GM19463 (cell line): ENCODE measurements at regions not wholly inside any gene's neighbourhood (a gene's known extent, or its start where the extent isn't known, plus 50 kb on each side); places are given as distances from the start of the nearest gene placed in this dataset.
"Not testable (repeated sequence)": the region's sequence is repeated elsewhere in the genome, so short reads cannot be mapped to it uniquely, and the experiment has no call there.

Experiments
- ATAC-seq: cut with Tn5 transposase; IDR thresholded peaks from one replicate; pipeline ENCODE4 v1.9.1; 2021; ENCODE audit warnings: mild to moderate bottlenecking, moderate library complexity; ENCODE audit not compliant: unreplicated experiment

- ATAC-seq: no peak
Measured at GRCh38 chr12:97711392-97711791, 248.8 kb downstream of the RMST start.

- no peak for ATAC-seq
Measured at GRCh38 chr12:97713270-97713669, 250.7 kb downstream of the RMST start.

- ATAC-seq: no peak
Measured at GRCh38 chr12:97714107-97714563, 251.5 kb downstream of the RMST start.

GRCh38 chr12:97716356-97716755 is 253.8 kb downstream of the RMST start:
- ATAC-seq: no peak

GRCh38 chr12:97723801-97724200 is 261.2 kb downstream of the RMST start:
- ATAC-seq: not testable (repeated sequence)

- ATAC-seq: no peak
Measured at GRCh38 chr12:97745406-97746101, 282.9 kb downstream of the RMST start.

- ATAC-seq: no peak
Measured at GRCh38 chr12:97748298-97748697, 285.7 kb downstream of the RMST start.

- no peak for ATAC-seq
Measured at GRCh38 chr12:97751704-97752103, 289.1 kb downstream of the RMST start.

- no peak for ATAC-seq
Measured at GRCh38 chr12:97752129-97752528, 289.5 kb downstream of the RMST start.

- ATAC-seq: no peak
Measured at GRCh38 chr12:97753332-97753731, 290.7 kb downstream of the RMST start.

- no peak for ATAC-seq
Measured at GRCh38 chr12:97754306-97754705, 291.7 kb downstream of the RMST start.

- no peak for ATAC-seq
Measured at GRCh38 chr12:97756066-97756666, 293.6 kb downstream of the RMST start.

- no peak for ATAC-seq
Measured at GRCh38 chr12:97756741-97757140, 294.1 kb downstream of the RMST start.

- no peak for ATAC-seq
Measured at GRCh38 chr12:97757481-97758193, 295.0 kb downstream of the RMST start.

GRCh38 chr12:97758194-97758501 is 295.5 kb downstream of the RMST start:
- ATAC-seq: no peak

GRCh38 chr12:97758586-97758985 is 296.0 kb downstream of the RMST start:
- no peak for ATAC-seq

- ATAC-seq: no peak
Measured at GRCh38 chr12:97760601-97761000, 298.0 kb downstream of the RMST start.

- no peak for ATAC-seq
Measured at GRCh38 chr12:97763113-97763512, 300.5 kb downstream of the RMST start.

- ATAC-seq: no peak
Measured at GRCh38 chr12:97764700-97765099, 302.1 kb downstream of the RMST start.

GRCh38 chr12:97767347-97767746 is 304.7 kb downstream of the RMST start:
- ATAC-seq: no peak

- ATAC-seq: no peak
Measured at GRCh38 chr12:97778111-97778510, 315.5 kb downstream of the RMST start.

- ATAC-seq: no peak
Measured at GRCh38 chr12:97781342-97781741, 318.7 kb downstream of the RMST start.
